ENCODE measurements at regions not wholly inside any gene's neighbourhood (a gene's known extent, or its start where the extent isn't known, plus 50 kb on each side); places are given as distances from the start of the nearest gene placed in this dataset.

- TF ChIP-seq CTCF (IDR thresholded peaks at IDR 0.05): no peak
- Histone ChIP-seq H3K9me3 (no peaks in the 10 kb centered on the region), H3K4me1 (ENCODE audit: control insufficient read depth in 1 of 2, low read depth in 2 of 2) (no peaks in the 10 kb centered on the region), H3K27ac (no peak overlapping the region), H3K4me3 (no peak overlapping the region), H3K27me3 (replicated peaks; ENCODE audit: insufficient read depth) (no peaks in the 10 kb centered on the region), H3K36me3 (no peaks in the 10 kb centered on the region)
- DNase-seq (ENCODE audit: low spot score) (no peak), ATAC-seq (ENCODE audit: insufficient number of reproducible peaks, low FRiP score, low read depth) (no peak)
Measured at GRCh38 chrX:30965767-30966166, 76.7 kb upstream of the TAB3 start.

- H3K4me1 ChIP-seq (ENCODE audit: control insufficient read depth in 1 of 2, low read depth in 2 of 2): no peaks in the 10 kb centered on the region
- no peaks in the 10 kb centered on the region for H3K27me3 ChIP-seq (replicated peaks; ENCODE audit: insufficient read depth)
- TF ChIP-seq CTCF (IDR thresholded peaks at IDR 0.05): no peak
- H3K4me3 ChIP-seq: no peak overlapping the region
- no peaks in the 10 kb centered on the region for H3K36me3 ChIP-seq
- ATAC-seq (ENCODE audit: insufficient number of reproducible peaks, low FRiP score, low read depth) (no peak), DNase-seq (ENCODE audit: low spot score) (no peak)
- H3K9me3 ChIP-seq: no peaks in the 10 kb centered on the region
- no peak overlapping the region for H3K27ac ChIP-seq
Measured at GRCh38 chrX:30961387-30962174, 72.5 kb upstream of the TAB3 start.

- Histone ChIP-seq H3K27me3 (replicated peaks; ENCODE audit: insufficient read depth) (no peaks in the 10 kb centered on the region), H3K4me1 (ENCODE audit: control insufficient read depth in 1 of 2, low read depth in 2 of 2) (no peaks in the 10 kb centered on the region), H3K4me3 (no peak overlapping the region), H3K9me3 (no peaks in the 10 kb centered on the region), H3K36me3 (no peaks in the 10 kb centered on the region), H3K27ac (no peak overlapping the region)
- no peak for TF ChIP-seq CTCF (IDR thresholded peaks at IDR 0.05)
- DNase-seq (ENCODE audit: low spot score) (no peak), ATAC-seq (ENCODE audit: insufficient number of reproducible peaks, low FRiP score, low read depth) (no peak)
Measured at GRCh38 chrX:30957753-30958152, 68.7 kb upstream of the TAB3 start.

- no peak for TF ChIP-seq CTCF (IDR thresholded peaks at IDR 0.05)
- H3K27me3 ChIP-seq (replicated peaks; ENCODE audit: insufficient read depth): no peaks in the 10 kb centered on the region
Measured at GRCh38 chrX:30955687-30956086, 66.6 kb upstream of the TAB3 start.

GRCh38 chrX:30951003-30951402 is 61.9 kb upstream of the TAB3 start:
- no peak overlapping the region for H3K27ac ChIP-seq
- no peaks in the 10 kb centered on the region for H3K27me3 ChIP-seq (replicated peaks; ENCODE audit: insufficient read depth)
- no peaks in the 10 kb centered on the region for H3K36me3 ChIP-seq
- no peak overlapping the region for H3K4me3 ChIP-seq
- no peak for TF ChIP-seq CTCF (IDR thresholded peaks at IDR 0.05)
- H3K9me3 ChIP-seq: no peaks in the 10 kb centered on the region
- no peak for ATAC-seq (ENCODE audit: insufficient number of reproducible peaks, low FRiP score, low read depth)
- DNase-seq (ENCODE audit: low spot score): no peak
- no peaks in the 10 kb centered on the region for H3K4me1 ChIP-seq (ENCODE audit: control insufficient read depth in 1 of 2, low read depth in 2 of 2)

More at GRCh38 chrX:30955687-30956086, 66.6 kb upstream of the TAB3 start:
- H3K4me1 ChIP-seq (ENCODE audit: control insufficient read depth in 1 of 2, low read depth in 2 of 2): no peaks in the 10 kb centered on the region
- H3K9me3 ChIP-seq: no peaks in the 10 kb centered on the region
- DNase-seq (ENCODE audit: low spot score) (no peak), ATAC-seq (ENCODE audit: insufficient number of reproducible peaks, low FRiP score, low read depth) (no peak)
- H3K36me3 ChIP-seq: no peaks in the 10 kb centered on the region
- H3K27ac ChIP-seq: no peak overlapping the region
- no peak overlapping the region for H3K4me3 ChIP-seq
